Stimulated activated CD4-positive, alpha-beta T cell treated with anti-CD3 and anti-CD28 coated beads, Interleukin-12 subunit alpha, Interleukin-12 subunit beta, amount 100 ng/mL, for 4 hours (primary cell): ENCODE measurements at regions not wholly inside any gene's neighbourhood (a gene's known extent, or its start where the extent isn't known, plus 50 kb on each side); places are given as distances from the start of the nearest gene placed in this dataset.

ENCODE experiments used
- DNase-seq: peaks from one replicate; pipeline ENCODE4 v3.0.0-alpha.2; 2020

DNA sequence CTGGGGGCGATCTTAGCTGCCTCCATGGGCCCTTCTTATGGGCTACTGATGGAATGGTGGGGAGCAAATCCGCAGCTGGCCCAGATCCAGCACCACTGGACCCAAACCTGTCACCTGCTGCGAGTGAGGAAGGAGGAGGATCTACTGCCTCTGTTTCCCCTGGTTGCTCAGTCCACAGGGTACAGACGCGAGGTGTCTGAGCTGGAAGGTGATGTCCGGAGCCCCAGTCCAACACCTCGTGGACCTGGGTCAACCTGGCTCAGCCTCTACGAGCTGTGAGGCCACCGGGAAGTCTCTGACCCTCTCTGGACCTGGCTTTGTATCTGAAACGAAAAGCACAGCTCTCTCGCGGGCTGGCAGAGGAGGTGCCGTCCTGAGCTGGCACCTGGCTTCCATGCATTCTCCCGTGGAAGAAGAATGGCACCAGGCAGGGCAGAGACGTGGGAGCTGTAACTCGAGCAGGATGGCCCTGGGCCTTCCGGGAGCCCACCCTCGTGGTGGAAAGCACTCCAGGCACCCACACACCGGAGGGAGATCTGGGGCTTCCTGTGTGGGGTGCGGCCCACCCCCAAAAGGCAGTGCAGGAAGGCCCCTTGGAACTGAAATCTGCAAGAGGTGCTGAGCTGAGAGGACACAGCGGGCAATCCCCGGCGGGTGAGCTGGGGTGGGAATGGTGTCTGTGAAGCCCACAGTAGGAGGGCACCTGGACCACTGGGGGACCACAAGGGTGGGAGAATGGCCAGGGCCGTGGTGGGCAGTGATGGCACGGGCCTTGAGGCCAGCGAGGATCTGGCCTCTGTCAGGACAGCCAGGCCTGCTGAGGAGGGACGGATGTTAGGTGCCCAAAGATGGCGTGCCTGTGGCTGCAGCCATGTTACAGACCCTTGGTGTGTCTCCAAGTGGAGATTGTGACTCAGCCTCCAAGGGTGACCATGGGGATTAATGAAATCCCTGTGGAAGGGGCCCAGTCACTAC, 133.4 kb downstream of the OLFM1 start:
- DNase-seq: no peak

DNA sequence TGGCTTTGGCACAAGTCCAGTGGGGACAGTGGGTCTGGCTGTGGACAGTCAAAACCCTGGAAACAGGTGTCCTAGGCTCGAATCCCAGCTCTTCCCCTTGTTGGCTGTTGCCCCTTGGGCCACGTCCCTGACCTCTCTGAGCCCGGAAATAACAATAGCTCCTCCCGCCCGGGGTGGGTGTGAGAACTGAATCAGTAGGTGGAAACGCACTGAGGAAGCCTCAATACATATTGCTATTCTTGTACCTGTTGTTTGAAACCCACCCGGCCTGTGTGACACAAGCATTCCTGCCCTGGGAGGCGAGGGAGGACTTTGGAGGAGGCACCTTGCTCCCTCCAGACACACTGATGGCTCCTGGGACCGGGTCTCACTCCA, 134.1 kb downstream of the OLFM1 start:
- DNase-seq: no peak

DNA sequence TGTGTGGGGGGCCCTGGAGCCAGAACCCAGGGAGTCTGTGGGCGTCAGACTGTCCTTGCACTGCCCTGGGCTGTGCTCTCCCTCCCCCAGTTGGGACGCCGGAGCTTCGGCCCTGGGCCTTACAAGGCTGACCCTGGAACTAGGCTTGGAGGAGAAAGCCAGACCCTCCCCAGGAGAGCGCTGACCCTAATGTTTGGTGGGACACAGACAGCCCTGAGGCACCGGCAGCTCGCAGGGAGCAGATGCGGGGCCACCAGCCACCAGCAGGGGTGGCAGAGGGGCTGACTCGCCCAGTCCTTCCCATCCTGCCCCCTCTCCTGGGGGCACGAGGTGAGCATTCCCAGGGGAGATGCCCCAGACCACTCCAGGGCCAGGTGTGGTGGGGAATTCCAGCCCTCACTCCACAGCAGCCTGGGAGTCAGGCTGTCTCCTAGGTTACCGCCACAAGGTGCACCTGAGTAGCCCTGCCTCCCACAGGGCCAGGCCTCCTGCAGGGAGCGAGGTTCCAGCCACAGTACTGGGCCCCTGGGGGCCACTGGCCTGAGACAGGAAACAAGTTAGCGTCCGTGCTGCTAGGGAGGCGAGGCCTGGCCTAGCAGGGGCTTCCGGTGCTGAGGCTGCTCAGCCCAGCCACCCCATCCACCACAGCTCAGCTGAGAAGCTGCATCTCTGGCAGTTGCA, 134.6 kb downstream of the OLFM1 start:
- DNase-seq: no peak

DNA sequence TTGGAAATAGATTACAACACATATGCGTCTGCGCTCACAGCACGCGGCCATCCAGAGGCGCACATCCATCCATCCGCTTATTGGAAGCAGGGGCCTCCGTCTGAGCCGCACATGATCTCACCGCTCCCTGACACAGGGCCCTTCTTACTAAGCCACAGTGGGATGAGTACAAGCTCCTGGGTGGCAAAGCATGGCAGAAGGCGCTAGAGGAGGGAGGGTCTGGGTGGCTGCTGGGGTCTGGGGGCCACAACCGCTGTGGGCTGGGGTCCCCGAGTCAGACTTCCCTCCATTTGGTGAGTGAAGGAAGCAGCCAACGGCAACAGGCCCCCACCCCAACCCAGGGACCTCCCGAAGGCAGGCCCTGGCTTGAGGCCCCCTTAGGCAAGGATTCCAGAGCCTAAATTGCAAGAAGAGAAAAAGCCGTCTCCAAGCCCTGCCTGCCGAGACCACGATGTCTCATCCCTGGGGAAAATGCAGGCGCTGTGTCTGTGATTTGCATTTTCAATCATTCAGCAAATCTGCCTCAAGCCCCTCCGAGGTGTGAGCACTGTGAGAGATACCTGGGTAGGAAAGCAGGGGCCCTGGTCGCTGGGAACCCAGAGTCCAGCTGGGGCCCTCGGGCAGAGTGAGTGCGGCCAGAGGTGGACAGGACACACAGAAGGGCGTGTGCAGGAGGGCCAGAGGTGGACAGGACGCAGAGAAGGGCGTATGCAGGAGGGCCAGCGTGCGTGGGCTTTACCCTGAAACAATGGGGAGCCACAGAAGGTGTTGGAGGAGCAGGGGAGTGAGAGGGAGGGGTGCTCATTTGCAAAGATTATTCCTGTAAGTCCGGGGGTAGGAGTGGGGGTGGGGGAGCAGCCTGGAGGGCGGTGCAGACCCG, 135.7 kb downstream of the OLFM1 start:
- DNase-seq: no peak

DNA sequence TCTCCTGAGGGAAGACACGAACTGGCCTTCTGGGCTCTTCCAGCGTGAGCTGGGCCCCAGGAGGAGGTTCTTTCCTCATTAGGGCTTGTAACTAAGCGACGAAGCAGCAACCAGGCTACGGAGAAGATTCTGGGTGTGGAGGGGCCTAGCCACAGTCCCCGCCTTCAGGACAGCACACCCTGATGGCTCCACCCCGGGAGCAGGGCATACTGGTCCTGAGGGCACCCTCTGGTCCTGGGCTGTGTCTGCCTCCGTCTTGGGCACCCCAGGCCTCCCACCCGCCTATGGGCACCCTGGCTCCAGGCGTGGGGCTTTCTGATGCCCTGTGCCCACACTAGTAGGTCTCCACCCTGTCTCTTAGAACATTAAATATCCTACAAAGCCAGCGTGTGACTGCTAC, 136.4 kb downstream of the OLFM1 start:
- DNase-seq: no peak

DNA sequence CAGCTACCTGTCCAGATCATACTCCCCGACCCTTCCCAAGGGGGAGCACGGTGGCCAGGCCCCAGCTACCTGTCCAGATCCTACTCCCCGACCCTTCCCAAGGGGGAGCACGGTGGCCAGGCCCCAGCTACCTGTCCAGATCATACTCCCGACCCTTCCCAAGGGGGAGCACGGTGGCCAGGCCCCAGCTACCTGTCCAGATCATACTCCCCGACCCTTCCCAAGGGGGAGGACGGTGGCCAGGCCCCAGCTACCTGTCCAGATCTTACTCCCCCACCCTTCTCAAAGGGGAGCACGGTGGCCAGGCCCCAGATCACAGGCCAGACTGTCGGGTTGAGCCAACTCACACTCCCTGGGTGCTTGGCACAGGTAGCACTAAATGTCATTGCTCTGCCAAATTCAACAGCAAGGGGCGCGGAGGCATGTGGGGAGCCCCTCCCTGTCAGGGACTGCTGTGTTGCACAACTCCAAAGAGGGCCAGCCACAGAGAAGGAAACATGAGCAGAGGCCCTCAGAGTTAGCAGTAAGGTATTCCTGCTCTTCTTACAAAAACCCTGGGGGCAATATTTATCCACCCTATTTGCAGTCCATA, 136.9 kb downstream of the OLFM1 start:
- DNase-seq: no peak

DNA sequence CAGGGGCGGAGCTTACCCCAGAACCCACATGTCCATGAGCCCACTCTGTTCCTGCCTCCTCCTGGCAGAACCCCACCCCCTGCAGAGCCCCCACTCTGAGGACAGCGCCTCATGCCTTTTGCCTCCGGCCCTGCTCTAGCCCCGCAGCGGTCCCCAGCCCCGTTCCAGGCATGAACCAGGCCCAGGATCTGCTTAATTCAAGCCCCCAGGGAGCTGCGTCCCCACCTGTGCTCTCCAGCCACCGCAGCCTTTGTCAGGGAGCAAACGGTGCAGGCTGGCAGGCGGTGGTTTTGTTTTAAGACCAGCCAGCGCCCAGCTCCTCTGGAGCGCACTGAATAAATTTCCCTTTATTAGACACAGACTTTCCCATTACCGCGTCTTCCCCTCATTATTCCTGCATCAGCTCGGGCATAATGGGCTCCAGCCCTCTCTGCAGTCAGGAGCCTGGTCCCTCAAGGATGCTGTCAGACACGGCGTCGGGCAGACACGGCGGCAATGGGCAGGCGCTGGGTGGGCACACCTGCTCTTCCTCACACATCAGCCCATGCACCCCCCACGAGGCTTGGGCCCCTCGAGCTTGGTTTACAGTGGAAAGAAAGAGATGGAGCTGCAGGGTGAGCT, 137.6 kb downstream of the OLFM1 start:
- DNase-seq: no peak

DNA sequence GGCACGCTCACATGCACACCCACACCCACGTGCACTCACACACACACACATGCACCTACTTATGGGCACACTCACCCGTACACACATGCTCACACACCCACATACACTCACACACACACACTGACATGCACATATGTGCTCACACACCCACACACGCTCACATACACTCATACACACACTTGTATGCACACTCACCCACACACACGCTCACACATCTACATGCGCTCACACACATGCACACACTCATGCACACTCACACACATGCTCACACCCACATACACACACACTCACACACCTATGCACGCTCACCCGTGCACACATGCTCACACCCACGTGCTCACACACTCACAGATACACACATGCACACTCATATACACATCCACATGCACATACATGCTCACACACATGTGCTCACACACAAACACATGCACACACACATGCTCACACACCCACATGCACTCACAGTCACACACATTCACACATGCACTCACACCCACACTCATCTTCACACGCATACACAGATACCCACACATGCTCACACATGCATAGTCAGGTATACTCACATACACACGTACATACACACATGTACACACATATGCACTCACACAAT, 138.3 kb downstream of the OLFM1 start:
- no peak for DNase-seq

DNA sequence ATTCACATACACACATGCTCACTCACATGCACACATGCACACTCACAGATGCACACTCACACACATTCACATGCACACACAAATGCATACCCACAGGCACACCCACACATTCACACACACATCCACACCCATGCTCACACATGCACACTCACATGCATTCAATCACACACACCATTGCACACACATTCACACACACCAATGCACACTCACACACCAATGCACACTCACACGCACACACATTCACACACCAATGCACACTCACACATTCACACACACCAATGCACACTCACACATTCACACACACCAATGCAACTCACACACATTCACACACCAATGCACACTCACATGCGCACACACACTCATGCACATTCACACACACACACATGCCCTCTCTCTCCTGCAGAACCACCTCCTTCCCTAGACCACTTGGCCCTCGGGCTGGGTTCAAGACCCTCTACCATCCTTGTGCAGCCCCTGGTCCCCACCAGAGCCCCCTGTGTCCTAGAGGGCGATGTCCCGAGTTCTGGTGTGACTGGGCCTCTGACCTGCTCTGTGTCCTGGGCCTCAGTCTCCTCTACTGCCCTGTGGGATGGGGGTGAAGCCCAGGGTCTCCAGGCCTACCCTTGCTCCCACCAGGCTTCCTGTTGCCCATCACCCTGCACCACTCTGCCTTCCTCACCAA, 139.0 kb downstream of the OLFM1 start:
- no peak for DNase-seq

DNA sequence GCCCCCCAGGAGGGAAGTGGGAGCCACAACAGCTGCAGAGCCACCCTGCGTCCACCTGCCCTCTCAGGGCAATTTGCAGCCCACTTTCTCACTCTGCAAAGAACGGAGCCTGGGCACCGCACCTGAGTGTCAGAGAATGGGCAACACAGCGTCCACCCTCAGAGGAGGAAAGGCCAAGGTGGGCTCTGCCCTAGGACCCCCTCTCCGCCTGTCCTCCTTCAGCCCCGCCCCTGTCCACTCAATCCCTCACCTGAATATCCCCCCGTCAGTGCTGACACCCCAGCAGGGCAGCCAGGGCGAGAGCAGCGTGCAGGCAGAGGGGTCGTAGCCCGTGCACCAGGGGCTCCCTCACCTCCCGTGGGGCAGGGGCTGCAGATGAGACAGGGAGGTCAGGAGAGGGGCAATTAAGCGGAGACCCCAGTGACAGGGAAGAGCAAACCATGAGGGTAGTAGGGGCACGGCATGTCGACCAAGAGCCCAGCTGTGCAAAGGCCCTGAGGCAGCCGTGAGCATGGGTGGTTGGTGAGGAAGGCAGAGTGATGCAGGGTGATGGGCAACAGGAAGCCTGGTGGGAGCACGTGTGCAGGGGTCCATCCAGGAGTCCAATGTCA, 140.3 kb downstream of the OLFM1 start:
- DNase-seq: no peak

DNA sequence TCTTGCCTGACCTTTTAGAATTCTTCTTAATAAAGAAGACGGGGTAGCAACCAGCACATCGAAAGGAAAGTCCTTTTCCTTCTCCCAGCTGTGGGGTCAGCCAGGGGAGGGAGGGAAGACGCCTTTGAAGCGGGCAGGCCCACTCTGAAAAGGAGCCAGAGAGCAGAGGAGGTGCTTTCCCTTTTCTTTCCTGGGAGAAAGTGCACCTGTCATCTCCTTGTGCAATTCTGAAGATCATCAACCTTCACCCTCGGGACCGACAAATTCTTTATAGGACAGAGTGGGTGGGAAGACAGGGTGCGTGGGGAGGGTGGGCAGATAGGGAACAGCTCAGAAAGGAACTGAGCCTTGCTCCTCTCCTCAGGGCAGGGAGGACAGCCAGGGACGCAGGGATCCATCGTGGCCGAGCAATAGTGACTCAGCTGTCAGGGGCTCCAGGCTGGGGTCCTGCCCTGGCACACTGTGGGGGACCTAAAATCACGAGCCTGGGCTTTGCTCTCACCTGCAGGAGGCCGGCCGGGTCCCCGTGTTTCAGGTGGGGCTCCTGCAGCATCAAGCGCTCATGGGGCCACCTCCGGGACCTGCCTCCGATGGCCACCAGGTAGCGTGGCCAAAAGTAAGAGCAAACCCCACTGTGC, 141.0 kb downstream of the OLFM1 start:
- no peak for DNase-seq

DNA sequence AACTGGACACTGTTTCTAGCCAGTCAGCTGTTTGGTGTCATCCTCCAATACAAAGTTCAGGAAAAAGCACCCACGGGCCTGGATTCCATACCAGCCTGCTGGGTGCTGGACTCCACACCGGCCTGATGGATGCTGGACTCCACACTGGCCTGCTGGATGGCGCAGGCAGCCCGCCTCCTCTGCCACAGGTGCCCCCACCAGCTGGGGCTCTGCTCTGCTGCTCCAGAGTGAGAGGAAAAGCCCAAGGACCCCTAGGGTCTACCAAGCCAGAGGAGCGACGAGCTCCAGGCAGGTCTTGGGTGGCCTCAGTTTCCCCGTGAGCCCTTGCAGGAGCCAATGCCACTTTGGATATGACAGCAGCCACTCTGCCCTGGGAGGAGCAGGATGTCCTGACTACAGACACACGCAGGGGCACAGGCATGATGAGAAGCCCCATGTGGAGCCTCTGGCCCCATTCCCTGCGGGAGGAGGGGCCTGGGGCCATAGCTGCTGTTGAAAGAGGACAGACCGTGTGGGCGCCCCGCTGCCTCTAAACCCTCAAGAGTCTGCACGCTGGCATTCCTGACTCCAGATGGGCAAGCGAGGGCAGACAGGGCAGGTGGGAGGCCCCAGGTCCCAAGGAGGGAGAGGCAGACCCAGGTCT, 141.6 kb downstream of the OLFM1 start:
- DNase-seq: no peak

DNA sequence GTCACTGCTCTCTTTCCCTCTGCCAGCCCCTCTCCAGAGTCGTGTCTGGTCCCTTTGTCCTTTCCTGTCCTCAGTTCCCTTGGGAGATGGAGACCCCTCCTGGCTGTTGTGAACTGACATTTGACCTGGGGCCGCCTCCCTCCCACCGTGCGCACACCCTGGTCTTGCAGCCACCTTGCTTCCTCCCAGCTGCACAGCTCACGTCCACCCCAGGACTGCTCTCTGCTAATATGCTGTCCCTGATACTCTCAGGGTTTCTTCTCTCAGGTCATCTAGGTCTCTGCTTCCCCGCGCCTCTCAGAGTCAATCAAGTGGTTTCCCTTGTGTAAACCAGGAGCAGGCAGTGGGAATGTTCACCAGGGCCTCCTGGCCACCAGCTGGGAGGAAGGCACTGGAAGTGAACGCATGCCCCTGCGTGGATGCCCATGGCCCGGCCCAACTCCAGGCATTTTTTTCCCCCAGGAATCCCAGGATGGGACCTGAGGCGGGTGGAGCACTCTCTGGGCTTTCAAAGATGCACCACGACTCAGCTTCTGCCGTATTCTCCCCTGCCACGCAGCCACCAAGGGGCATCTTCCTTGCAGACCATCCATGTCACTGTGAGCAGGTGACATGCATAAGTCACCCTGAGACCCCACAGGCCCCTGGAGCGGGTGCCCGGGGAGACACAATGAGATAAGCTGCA, 142.4 kb downstream of the OLFM1 start:
- DNase-seq: no peak

DNA sequence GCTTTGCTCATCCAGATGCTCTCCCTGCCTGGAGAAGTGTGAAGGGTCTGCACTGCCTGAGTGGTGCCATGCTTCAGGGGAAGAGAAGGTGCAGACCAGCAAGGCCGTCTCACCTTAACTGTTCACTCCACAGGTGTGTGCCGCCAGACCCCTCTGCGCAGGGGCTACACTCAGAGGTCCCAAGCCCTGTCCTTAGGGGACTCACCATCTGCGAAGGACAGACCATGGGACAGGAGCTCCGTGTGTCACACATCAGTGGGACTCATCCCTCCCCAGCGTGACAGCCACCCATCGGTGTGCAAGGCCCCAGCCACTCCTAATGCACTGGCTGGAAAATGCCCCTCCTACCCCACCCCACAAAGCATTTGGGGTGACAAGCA, 142.9 kb downstream of the OLFM1 start:
- DNase-seq: no peak

DNA sequence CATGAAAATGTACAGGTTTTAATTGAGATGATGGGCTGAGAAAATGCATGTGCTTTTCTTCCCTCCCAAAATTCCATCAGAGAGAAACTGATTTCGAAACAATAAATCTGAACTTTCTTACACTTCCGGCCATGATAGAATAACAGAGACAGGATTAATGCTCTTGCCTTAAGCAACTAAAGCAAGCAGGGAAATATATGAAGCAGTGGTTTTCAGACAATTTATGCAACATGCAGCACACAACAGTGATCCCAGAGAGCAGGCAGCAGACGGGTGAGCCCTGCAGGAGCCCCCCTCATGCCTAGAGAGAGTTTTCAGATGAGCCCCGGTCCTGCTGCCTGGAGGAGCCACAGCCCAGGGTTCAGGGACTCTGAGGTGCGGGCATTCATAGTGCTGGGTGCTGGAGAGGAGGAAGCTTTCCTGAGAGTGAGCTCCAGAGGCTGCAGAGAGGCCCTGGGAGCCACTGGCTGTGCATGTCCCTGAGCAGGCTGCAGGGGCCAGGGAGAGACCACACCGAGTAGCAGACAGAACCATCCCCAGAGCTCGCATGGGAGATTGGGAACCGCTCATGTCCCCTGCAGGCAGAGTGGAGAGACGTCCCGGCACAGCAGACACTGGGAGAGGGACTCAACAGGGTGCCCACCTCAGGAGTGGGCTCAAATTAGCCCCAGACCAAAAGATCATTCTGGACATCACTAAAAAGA, 143.5 kb downstream of the OLFM1 start:
- DNase-seq: no peak

DNA sequence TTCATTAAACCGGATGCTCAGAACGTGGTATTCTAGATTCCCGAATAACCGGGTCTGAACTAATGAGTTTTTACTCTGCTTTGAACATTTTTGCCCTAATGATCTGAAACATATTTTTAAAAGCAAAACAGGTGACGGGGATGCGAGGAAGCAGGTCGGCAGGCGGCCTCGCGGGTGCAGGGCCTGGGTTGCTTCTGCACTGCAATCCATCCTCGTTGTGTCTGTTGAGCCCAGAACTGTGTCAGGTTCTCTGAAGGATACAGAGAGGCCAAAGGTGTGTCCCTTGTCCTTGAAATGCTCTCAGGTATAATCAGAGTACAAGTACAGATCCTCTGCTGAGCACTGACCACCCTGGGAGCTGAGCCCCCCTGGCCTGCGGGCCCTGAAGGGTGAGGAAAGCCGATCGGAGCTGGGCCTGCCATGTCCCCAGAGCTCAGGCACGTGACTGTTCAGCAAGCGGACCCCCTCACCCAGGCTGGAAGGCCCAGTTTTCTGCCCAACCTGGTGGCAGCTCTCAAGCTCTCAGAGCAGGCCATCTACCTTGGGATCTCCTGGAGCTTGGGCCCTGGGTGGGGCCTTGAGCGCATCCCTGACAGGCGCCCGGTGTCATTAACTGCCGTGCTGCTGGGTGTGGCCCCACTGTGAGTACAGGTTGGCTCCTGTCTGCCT, 151.8 kb downstream of the OLFM1 start:
- no peak for DNase-seq

DNA sequence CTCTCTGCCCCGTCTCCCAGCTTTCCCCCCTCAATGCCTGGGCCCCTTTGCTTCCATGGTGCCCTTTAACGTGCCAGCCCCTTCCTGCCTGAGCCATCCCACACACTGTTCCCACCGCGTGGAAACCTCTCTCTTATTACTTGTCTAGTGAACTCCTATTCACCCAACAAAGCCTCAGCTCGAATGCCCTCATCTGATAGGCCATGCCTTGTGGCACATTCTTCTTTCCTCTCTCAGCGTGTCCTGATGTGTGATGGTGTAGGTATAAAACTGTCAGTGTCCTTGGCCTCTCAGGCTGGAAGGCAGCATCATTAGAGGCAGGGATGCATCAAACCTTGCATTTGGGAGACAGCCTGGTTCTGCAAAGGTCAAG, 152.3 kb downstream of the OLFM1 start:
- DNase-seq: no peak

DNA sequence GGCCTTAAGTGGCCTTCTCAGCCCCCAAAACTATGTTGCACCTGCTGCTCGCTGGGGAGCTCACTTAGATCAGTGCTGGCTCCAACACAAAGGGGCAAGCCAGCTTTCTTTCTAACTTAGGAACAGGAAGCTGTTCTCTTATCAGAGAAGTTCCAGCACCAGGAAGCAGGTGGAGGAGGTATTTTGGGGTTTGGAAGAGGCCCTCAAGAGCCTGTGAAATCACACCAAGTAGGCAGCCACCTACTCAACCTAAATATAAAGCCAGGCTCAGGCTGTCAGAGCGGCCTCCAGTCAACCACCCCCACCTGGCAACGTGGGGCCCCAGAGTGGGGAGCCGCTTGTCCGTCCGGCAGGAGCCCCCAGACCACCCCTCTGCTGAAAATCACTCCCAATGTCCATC, 152.8 kb downstream of the OLFM1 start:
- DNase-seq: no peak
